Panc1 (cell line): ENCODE measurements at regions not wholly inside any gene's neighbourhood (a gene's known extent, or its start where the extent isn't known, plus 50 kb on each side); places are given as distances from the start of the nearest gene placed in this dataset.

ENCODE experiments used
- ATAC-seq: fragments of 200-7000 bp; cut with Tn5 transposase; 2 replicates; pipeline ENCODE4 v1.9.1; 2020; ENCODE audit warnings: mild to moderate bottlenecking, moderate library complexity
- BruUV-seq: library from RNA; stranded (reverse); fragments of 400-500 nt; replicated peaks from 2 replicates; lab custom pipeline; 2021; lab: Mats Ljungman, UMichigan
- CTCF ChIA-PET: fragments of 300-600 bp; sonication (Branson Sonifier 250); formaldehyde crosslinking; loops from one replicate; lab custom pipeline; 2022; ENCODE audit warnings: antibody characterized with exemption; lab: Charles Lee
- POLR2A ChIA-PET: fragments of 300-600 bp; sonication (Branson Sonifier 250); formaldehyde crosslinking; loops from one replicate; lab custom pipeline; 2022; ENCODE audit warnings: antibody characterized with exemption; lab: Charles Lee
- DNase-seq: peaks from one replicate; pipeline ENCODE4 v3.0.0-alpha.2; 2010; ENCODE audit warnings: low read depth, low spot score
- H3K27ac ChIP-seq: 2 replicates; pipeline ENCODE4 v1.5.1; 2011; ENCODE audit warnings: mild to moderate bottlenecking, low read length, inconsistent platforms
- H3K27me3 ChIP-seq: fragments of 200-500 bp; sonication (Bioruptor generic); 2 replicates; pipeline ENCODE4 v1.6.0; 2014; ENCODE audit warnings: low read length, inconsistent platforms; ENCODE audit not compliant: control insufficient read depth, insufficient read depth
- H3K36me3 ChIP-seq: fragments of 200-500 bp; sonication (Bioruptor generic); 2 replicates; pipeline ENCODE4 v1.5.1; 2014; ENCODE audit warnings: inconsistent platforms, mild to moderate bottlenecking, low read length, moderate library complexity; ENCODE audit not compliant: control insufficient read depth, insufficient read depth
- H3K4me1 ChIP-seq: 2 replicates; pipeline ENCODE4 v1.5.1; 2011; ENCODE audit warnings: inconsistent platforms, mild to moderate bottlenecking, low read length, moderate library complexity; ENCODE audit not compliant: control insufficient read depth, insufficient read depth
- H3K4me3 ChIP-seq, 2 experiments: 2 replicates each; pipeline ENCODE4 v1.5.1; 2011 to 2012; ENCODE audit warnings: low read depth in 2 of 2, low read length in 2 of 2, mild to moderate bottlenecking in 2 of 2, inconsistent platforms in 1 of 2, moderate library complexity in 1 of 2
- H3K9me3 ChIP-seq: fragments of 200-500 bp; sonication (Bioruptor generic); 2 replicates; pipeline ENCODE4 v1.5.1; 2014; ENCODE audit warnings: low read depth, mild to moderate bottlenecking, inconsistent platforms, low read length, moderate library complexity; ENCODE audit not compliant: control insufficient read depth, insufficient read depth
- POLR2AphosphoS5 ChIP-seq: IDR thresholded peaks from 2 replicates; pipeline ENCODE4 v1.6.1; 2012; ENCODE audit warnings: mild to moderate bottlenecking, low read depth, low read length, moderate library complexity
- SIN3A ChIP-seq: IDR thresholded peaks from 2 replicates; pipeline ENCODE4 v1.6.1; 2012; ENCODE audit warnings: low read depth, mild to moderate bottlenecking, low read length, moderate library complexity, borderline replicate concordance; ENCODE audit not compliant: insufficient read depth
- TCF7L2 ChIP-seq: IDR thresholded peaks from 2 replicates; pipeline ENCODE4 v1.6.1; 2011; ENCODE audit warnings: mild to moderate bottlenecking, low read depth, low read length, inconsistent platforms
- in situ Hi-C: cut with HindIII; loops from 2 replicates; pipeline ENCODE4 v1.10.0; 2016; ENCODE audit warnings: low sequenced_read_pairs, low pct_unique_long_range_greater_than_20kb
- intact Hi-C: fragments of 100-400 bp; cut with micrococcal nuclease; formaldehyde crosslinking; loops from one replicate; pipeline ENCODE4 v1.10.0; 2022; ENCODE audit not compliant: unreplicated experiment
- TF ChIP-seq, protein P1 (sequence below): fragments of 450-650 bp; IDR thresholded peaks from 2 replicates; pipeline ENCODE4 v1.5.1; 2017; ENCODE audit warnings: mild to moderate bottlenecking
- TF ChIP-seq, protein P2 (sequence below), 2 experiments: IDR thresholded peaks; 2 replicates each; pipeline ENCODE4 v1.6.1; 2011 to 2012; ENCODE audit warnings: low read depth in 2 of 2, control low read depth in 1 of 2, low read length in 1 of 2, mild to moderate bottlenecking in 1 of 2, moderate library complexity in 1 of 2; ENCODE audit not compliant: insufficient read depth in 1 of 2

DNA sequence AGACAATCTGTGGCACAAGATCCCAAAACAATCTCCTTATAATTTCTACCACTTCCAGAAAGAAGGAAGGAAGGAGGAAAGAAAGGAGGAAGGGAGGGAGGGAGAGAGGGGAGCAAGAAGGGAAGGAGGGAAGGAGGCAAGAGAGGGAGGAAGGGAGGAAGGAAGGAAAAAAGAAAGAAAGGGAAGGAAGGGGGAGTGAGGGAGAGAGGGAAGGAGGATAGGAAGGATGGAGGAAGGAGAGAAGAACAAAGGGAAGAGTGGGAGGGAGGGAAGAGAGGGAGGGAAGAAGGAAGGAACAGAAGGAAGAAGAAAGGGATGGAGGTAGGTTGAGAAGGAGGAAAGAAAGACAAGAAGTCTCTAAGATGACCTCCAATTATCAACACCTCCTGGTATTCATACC is 185.5 kb upstream of the NFE2L3 start:
- in situ Hi-C loops (no loop called here), intact Hi-C loops (no loop called here)
- TF ChIP-seq, protein P1, sequence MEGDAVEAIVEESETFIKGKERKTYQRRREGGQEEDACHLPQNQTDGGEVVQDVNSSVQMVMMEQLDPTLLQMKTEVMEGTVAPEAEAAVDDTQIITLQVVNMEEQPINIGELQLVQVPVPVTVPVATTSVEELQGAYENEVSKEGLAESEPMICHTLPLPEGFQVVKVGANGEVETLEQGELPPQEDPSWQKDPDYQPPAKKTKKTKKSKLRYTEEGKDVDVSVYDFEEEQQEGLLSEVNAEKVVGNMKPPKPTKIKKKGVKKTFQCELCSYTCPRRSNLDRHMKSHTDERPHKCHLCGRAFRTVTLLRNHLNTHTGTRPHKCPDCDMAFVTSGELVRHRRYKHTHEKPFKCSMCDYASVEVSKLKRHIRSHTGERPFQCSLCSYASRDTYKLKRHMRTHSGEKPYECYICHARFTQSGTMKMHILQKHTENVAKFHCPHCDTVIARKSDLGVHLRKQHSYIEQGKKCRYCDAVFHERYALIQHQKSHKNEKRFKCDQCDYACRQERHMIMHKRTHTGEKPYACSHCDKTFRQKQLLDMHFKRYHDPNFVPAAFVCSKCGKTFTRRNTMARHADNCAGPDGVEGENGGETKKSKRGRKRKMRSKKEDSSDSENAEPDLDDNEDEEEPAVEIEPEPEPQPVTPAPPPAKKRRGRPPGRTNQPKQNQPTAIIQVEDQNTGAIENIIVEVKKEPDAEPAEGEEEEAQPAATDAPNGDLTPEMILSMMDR, result no peak
- H3K27me3 ChIP-seq, result peaks cover 30% of the 10 kb centered on the region
- ChIA-PET CTCF (no interaction called here), POLR2A (no interaction called here)
- H3K4me3 ChIP-seq, result no peak overlapping the region
- ATAC-seq (no peak), DNase-seq (no peak)
- no peaks in the 10 kb centered on the region for H3K4me1 ChIP-seq
- no TSS peak for BruUV-seq
- no peak overlapping the region for H3K27ac ChIP-seq
- H3K36me3 ChIP-seq, result no peaks in the 10 kb centered on the region
- no peaks in the 10 kb centered on the region for H3K9me3 ChIP-seq

DNA sequence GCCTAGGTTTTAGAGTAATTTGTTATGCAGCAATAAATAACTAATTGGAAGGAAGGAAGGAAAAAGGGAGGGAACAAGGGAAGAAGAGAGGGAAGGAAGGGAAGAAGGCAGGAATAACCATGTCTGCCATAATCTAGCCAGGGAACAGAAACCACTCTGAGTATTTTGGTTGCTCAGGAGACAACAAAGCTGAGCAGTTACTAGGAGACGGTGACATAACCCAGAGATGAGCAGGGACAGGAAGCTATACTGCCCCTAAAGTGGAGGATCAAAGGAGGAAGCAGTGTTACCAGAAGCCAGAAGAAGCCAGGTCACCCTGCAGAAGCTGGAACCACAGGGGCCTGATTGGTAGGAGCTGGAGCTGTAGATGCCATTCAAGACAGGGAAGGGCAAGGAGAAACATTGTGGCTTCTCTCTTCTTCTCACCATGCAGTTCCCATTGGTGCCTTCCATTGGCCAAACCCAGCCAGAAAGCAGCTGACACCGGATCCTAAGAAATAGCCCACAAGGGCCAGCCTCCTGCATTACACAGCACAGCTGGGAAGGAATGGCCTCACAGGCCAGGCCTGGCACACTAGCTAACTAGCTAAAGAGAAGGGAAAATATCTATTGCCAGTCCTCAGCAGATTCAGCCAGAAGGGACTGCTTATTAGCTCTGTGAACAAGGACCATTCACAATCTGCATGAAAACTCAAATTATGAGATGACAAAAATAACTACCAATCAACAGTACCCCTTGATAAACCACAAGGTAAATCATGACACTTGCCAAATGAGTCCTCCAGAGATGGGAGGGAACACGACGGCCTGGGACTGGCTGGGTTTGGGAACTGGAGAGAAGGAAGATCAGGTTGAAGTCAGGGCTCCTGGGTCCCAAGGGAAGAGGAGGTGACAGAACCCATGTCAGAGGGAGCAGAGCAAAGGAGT is 184.5 kb upstream of the NFE2L3 start:
- ChIA-PET POLR2A (no interaction called here), CTCF (no interaction called here)
- DNase-seq (no peak), ATAC-seq (no peak)
- in situ Hi-C loops (no loop called here), intact Hi-C loops (no loop called here)
- no TSS peak for BruUV-seq
- Histone ChIP-seq H3K27me3 (peaks cover 24% of the 10 kb centered on the region), H3K9me3 (no peaks in the 10 kb centered on the region), H3K27ac (no peak overlapping the region), H3K4me1 (no peaks in the 10 kb centered on the region), H3K36me3 (no peaks in the 10 kb centered on the region), H3K4me3 (no peak overlapping the region)
- TF ChIP-seq TCF7L2 (no peak), SIN3A (no peak)

DNA sequence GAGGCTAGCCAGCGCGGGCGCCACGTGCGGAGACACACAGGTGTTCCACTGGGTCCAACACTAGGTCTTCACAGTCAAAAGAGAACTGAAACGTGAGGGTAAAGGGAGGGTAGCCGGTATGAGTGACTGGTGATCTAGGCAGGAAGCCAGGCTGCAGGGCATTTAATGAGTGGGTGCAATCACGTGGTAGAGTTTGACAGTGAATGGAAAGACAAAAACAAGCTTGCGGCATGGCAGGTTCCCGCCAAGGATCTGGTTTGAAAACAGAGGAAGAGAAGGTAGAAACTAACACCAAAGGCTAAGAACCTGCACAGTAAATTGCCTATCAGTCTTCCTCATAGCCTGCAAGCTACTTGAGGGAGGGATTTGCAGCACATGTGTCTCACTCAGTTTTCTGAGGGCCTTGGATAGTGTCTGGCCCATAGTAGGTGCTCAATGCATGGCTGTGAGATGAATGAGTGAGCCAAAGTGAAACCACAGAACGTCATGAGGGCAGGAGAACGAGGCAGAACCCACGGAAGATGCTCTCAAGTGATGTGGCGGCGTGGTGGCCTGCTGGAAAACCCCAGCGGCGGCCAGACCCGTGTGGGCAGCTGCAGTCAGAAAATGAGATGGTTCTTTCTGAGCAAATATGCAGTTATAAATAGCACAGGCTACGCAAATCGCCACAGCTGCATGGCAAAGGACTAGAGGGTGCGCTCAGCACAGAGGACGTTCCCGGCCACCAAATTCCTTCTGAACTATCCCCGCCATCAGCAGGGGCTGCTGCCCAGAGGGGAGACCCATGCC is 183.6 kb upstream of the NFE2L3 start:
- Histone ChIP-seq H3K4me1 (no peaks in the 10 kb centered on the region), H3K27me3 (peaks cover 19% of the 10 kb centered on the region), H3K36me3 (no peaks in the 10 kb centered on the region), H3K4me3 (no peak overlapping the region), H3K27ac (no peak overlapping the region), H3K9me3 (no peaks in the 10 kb centered on the region)
- ATAC-seq (no peak; the same call in 1 of the 2 replicates), DNase-seq (no peak)
- CTCF ChIA-PET, result no interaction called here
- POLR2A ChIA-PET, result no interaction called here
- in situ Hi-C loops, result no loop called here
- intact Hi-C loops, result no loop called here
- TF ChIP-seq, protein P2, sequence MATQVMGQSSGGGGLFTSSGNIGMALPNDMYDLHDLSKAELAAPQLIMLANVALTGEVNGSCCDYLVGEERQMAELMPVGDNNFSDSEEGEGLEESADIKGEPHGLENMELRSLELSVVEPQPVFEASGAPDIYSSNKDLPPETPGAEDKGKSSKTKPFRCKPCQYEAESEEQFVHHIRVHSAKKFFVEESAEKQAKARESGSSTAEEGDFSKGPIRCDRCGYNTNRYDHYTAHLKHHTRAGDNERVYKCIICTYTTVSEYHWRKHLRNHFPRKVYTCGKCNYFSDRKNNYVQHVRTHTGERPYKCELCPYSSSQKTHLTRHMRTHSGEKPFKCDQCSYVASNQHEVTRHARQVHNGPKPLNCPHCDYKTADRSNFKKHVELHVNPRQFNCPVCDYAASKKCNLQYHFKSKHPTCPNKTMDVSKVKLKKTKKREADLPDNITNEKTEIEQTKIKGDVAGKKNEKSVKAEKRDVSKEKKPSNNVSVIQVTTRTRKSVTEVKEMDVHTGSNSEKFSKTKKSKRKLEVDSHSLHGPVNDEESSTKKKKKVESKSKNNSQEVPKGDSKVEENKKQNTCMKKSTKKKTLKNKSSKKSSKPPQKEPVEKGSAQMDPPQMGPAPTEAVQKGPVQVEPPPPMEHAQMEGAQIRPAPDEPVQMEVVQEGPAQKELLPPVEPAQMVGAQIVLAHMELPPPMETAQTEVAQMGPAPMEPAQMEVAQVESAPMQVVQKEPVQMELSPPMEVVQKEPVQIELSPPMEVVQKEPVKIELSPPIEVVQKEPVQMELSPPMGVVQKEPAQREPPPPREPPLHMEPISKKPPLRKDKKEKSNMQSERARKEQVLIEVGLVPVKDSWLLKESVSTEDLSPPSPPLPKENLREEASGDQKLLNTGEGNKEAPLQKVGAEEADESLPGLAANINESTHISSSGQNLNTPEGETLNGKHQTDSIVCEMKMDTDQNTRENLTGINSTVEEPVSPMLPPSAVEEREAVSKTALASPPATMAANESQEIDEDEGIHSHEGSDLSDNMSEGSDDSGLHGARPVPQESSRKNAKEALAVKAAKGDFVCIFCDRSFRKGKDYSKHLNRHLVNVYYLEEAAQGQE (IDR thresholded peaks at IDR 0.05; ENCODE audit: insufficient read depth in 1 of 2, low read depth in 2 of 2, low read length in 1 of 2), result no peak
- TF ChIP-seq, protein P1, result no peak
- TF ChIP-seq TCF7L2 (no peak), POLR2AphosphoS5 (no peak), SIN3A (no peak)
- no TSS peak for BruUV-seq
